RPMI8226 (cell line): ENCODE measurements at regions not wholly inside any gene's neighbourhood (a gene's known extent, or its start where the extent isn't known, plus 50 kb on each side); places are given as distances from the start of the nearest gene placed in this dataset.
"Not testable (repeated sequence)": the region's sequence is repeated elsewhere in the genome, so short reads cannot be mapped to it uniquely, and the experiment has no call there.

ENCODE experiments used
- DNase-seq: peaks from one replicate; pipeline ENCODE4 v3.0.0-alpha.2; 2015

DNA sequence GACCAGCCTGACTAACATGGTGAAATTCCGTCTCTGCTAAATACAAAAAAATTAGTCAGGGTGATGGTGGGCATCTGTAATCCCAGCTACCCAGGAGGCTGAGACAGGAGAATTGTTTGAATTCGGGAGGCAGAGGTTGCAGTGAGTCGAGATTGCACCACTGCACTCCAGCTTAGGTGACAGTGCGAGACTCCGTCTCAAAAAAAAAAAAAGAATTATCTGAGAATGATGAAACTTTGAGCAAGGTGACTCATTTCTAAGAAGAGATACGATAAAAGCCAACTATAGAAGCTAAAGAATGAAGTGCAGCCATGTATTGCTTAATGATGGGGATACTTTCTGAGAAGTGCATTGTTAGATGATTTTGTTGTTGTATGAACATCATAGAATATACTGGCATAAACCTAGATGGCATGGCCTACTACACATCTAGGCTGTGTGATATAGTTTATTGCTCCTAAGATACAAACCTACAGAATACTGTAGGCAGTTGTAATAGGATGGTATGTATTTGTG, 64.7 kb downstream of the SNRPE start:
- no peak for DNase-seq

DNA sequence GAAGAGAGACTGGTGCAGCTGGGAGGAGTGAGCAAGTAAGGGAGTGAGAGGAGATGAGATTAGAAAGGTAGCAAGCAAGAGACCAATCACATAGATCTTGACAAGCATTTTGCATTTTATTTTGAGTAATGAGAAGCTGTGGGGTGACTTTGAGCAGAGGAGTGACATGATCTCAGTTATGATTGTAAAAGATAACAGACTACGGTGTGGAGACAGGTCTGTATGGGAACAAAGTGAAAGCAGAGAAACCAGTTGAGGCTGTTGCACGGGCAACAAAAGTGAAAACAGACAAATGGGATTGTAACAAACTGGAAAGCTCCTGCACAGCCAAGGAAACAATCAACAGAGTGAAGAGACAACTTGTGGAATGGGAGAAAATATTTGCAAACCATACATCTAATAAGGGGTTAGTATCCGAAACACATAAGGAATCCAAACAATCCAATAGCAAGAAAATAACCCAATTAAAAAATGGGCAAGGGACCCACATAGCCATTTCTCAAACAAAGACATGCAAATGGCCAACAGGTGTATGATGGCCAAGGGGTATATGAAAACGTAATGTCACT, 68.4 kb downstream of the SNRPE start:
- no peak for DNase-seq

DNA sequence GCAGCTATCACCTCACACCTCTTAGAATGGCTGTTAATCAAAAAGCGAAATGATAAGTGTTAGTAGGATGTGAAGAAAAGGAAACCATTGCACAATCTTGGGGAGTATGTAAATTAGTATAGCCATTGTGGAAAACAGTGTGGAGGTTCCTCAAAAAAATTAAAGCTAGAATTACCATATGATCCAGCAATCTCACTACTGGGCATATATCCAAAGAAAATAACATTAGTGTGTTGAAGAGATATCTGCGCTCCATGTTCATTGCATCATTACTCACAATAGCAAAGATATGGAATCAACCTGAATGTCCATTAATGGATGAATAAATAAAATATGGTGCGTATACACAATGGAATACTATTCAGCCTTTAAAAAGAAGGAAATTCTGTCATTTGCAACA, 68.9 kb downstream of the SNRPE start:
- DNase-seq, result no peak

DNA sequence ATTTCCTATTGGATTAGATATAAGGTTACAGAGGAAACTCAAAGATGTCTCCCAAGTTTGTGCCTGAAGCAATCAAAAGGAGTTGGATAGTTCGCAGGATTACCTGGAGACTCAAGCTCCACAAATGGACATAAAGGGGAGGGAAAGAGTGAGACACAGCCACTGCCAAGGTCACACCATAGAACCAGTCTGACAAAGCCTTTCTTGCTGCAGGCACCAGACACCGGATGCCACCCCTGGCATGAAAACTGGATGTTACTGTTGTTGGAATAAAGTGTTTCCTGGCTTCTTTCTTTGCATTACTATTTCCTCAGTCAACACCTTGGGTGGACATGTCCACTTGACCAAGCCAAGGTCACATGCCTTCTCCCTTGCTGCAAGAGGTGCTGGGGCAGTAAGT, 70.6 kb downstream of the SNRPE start:
- DNase-seq, result no peak

DNA sequence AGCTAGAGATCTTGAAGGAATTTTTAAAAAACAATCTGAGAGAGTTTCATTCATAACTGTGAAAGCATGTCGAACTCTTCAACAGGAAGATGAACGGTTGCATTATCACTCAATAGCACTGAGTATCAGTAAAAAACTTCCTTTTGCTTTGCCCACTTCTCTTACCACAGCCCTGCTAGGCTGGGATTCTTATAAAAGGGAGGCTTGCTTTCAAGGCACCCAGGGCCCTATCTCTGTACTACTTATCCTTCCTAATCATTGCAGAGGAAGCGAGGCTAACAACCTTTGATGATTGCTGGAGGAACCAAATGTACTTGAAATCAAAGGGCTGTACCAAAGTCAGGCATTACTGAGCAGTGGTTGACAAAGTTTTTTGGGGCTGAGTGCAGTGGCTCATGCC, 71.2 kb downstream of the SNRPE start:
- no peak for DNase-seq

DNA sequence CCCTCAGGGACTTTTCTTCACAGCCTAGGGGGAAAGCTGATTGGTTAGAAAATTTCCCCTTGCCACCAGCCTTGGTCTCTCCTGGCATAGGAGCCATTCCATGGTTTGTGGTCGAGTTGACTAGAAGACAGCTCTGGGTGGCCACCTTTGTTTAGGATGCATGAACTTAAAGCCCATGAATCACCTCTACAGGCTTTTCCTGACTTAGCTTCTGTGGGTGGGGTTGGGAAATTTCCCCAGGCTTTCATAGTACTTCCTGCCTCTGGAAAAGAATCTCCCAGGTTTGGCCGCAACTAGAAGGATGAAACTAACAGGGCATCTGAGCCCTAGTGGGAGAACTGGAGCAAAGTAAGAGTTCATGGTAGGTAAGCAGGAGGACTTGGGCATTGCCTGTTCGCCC, 72.6 kb downstream of the SNRPE start:
- no peak for DNase-seq

DNA sequence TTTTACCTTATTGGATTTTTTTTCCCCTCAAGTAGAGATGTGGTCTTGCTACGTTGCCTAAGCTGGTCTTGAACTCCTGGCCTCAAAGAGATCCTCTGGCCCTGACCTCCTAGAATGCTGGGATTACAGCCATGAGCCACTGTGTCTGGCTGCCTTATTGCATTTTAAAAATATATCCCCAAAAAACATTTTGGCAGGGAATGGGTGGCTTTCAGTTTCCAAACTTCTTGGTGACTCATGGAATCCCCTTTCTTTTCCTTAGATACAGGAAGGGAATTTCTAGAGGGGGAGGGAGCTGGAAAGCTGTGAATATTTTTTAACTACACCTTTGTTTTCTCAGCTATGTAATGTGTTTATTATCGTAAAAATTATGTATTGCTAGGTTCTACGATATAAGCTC, 73.3 kb downstream of the SNRPE start:
- DNase-seq, result no peak

DNA sequence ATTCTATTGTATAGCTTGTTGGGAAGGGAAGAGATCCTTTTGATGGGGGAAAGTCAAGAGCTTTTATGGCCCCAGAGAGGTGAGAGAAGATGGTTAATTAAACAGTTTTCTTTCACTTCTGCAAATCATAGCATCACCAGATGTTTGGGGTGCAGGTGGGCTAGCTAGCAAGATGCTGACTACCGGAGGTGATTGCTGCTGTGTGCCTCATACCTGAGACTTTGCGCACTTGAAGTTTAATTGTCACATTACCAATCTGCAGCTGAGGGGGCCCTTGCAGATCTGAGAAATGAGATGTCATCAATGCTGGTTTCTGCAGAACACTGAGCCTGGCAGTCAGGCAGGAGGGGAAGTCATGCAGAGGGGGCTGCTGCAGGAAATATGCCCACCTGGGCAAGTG, 73.9 kb downstream of the SNRPE start:
- DNase-seq, result peak; percentile 79

DNA sequence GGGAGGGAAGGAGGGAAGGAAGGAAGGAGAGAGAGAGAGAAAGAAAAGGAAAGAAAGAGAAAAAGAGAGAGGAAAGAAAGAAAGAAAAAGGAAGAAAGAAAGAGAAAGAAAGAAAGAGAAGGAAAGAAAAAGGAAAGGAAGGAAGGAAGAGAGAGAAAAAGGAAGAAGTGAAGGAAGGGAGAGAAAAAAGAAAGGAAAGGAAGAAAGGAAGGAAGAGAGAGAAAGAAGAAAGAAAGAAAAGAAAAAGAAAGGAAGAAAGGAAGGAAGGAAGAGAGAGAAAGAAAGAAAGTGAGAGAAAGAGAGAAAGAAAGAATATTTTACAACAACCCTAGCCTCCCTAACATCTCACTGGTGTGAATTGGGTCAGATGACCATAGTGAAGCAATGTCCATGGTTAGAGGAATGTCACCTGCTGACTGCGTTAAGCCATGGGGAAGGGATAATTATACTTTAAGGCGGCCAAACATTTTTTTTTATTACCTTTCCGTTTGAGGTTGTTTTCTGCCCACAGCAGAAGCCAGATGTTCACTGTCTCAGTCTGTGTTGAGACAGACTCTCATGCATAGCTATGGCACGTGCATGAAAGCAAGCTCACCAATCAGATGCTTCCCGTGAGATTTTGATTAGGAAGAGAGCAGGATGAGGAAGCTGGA, 76.4 kb downstream of the SNRPE start:
- peak; percentile 58 for DNase-seq

DNA sequence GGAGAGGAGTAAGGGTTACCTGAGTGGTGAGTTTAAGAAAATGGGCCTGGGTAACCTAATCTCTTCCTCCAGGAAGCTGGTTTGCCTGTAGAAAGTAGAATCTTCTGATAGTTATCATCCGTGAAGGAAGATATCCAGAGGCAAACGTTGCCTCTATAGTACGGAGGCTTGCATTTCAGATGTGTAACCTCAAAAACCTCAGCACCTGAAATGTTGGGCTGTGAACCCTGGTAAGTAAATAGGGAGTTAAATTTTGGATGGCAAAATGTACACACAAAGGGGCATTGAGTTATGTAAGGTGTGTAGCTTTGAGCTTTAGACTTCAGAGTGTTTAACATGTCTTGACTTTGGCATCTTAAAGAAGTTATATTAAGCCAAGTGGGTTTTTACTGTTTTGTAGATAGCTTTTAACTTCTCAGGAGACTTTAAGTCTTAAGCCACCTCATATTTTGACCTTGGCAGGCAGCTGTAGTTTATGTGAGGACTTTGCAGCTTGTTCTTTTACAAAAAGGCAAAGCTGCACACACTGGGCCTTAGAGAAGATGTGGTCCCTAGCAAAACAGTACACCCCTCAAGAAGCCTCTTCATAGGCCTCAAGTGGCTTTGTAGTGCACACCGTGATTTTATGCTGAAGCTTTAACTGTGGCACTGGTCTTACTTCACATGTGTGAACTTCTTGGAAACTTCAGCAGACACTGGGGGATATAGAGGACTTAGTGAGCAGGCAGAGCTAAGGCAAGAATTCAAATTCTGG, 83.4 kb downstream of the SNRPE start:
- DNase-seq, result no peak

DNA sequence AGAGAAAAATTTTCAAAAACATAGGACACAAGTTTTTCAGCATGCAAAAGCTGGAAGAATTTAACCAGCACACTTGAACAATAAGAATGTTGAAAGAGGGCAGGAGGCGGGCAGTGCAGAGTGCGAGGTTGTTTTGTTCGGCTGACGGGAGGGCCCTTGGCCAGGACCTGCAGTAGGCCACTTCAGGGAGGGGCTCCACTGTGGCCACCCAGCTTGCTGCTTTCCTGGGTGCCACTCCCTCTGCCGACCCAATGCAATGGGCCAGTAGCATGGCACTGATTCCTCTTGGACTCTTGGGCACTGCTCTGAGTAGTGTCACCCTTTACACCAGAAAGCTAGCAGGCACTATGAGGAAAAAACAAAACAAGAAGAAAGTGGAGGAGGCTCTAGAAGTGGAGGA, 92.9 kb downstream of the SNRPE start:
- no peak for DNase-seq

DNA sequence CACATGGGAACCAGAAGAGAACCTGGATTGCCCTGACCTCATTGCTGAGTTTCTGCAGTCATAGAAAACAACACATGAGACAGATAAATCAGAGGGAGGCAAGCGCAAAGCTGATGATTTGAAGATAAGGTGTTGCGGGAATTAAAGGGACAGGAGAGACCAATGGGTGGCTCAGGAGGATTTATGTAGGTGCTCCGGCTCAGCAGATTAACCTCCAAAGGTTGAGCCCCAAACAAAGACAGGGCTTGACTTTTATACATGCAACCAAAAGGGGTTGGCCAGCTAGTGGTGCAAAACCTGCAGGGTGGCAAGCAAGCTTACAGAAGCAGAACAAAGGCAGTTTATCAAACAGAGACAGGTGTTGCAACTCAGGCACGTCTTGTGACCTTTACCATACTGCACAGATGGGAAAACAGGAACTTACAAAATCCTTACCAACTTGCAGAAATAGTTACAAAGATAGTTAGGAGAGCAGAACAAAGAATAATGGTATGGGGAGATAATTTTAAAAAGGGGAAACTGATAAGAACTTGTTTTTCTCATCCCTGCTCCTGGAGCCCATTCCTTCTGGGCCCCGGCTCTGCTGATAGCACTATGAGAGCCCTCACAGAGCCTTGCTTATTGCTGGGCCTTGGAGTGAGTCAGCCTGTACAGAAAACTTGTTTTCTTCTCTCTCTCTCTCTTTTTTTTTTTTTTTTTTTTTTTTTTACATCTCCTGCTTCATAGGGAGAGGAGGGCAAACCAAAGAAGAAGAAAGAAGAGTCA, 93.6 kb downstream of the SNRPE start:
- peak; percentile 59 for DNase-seq

DNA sequence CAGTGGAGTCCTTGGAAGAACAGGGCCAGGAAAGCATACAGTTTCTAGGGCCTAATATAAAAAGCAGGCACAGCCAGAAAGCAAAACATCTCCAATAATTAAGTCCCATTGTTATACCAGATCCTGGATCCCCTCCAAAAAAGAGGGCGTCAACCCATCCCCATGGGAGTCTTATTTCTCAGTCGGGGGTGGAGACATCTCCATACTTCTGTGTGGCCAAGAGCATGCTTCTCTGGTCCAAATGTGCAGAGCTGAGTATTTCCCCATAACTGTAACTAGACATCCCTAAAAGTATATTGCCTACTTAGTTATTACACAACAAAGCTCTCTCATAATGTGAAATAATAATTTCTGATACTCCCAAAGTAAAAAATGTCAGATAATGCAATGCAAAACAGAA, 104.2 kb upstream of the SOX13 start:
- no peak for DNase-seq

DNA sequence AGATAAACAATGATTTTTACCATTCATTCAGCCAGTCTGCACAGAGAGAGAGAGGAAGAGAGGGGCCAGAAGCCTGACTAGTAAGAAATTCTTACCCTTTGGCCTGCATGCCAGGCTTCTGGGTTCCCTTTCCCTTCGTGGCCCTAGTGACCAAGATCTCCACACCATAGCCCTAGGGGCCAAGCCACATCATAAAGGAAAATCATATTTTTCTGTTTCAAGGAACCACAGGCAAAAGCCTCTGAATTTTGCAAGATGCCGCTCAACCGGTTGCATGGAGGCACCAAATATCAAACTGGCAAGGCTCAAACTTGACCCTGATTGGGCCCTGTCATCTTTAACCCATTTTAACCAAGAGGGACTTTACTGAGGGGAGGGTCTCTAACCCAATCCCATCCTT, 103.1 kb upstream of the SOX13 start:
- DNase-seq, result no peak

DNA sequence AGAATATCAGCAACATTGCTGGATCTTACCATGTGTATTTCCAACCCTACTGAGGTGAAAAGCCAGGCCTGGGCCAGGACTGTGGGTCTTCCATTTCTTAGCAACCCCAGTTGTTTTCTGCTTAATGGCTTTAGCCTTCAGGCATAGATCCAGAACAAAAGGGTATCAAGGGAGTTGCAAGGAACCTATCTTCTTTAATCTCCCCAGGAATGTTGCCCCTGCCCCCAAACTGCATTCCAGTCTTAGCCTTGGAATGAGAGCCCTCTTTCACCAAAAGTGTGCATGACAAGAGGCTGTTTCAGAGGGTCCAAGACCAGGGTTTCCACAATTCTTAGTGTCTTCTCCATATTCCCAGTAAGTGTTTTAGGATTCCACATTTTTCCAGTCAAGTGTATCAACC, 87.9 kb upstream of the SOX13 start:
- DNase-seq, result no peak

DNA sequence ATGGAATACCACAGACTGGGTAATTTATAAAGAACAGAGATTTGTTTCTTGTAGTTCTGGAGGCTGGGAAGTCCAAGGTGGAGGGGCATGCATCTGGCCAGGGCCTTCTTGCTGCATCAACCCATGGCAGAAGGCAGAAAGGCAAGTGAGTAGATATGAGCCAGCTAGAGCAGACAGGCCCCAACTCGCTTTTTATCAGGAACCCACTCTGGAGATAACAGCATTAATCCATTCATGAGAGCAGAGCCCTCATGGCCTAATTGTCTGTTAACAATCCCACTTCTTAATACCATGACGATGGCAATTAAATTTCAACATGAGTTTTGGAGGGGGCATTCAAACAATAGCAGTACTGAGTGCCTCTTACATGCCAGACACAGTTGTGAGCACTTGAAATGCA, 87.2 kb upstream of the SOX13 start:
- DNase-seq, result no peak

DNA sequence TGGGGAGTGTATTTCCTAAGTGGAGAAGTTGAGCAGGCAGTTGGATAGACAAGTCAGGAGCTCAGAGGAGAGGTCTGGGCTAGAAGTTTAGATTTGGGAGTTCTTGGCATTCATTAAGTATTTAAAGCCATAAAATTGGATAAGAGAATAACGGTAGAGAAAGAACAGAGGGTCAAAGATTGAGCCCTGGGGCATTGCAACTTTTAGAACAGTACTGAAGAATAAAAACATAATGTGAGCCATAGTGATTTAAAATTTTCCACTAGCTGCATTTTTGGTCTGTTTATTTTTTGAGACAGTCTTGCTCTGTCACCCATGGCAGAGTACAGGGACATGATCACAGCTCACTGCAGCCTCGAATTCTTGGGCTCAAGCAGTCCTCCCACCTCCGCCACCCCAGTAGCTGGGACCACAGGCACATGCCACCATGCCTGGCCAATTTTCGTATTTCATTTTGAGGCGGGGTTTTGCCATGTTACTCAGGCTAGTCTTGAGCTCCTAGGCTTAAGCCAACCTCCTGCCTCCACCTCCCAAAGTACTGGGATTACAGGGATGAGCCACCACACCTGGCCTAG, 85.9 kb upstream of the SOX13 start:
- no peak for DNase-seq

DNA sequence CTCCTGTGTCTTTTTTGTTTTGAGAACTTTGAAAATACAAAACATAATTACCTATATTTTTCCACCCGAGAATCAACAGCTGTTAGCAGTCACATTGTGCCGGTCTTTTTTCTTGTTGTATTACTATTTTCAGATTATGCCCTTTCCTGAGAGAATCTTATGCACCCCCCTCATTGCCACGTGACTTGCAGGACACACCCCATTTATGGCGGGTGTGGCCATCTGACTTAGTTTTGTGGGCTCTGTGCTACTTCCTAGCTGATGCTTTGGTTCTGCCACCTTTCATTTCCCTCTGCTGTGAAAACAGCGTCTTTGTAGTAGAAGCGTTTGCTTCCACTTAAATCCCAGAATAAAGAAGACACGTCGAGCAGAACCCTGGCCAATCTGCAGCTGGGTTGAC, 82.8 kb upstream of the SOX13 start:
- peak; percentile 49 for DNase-seq

DNA sequence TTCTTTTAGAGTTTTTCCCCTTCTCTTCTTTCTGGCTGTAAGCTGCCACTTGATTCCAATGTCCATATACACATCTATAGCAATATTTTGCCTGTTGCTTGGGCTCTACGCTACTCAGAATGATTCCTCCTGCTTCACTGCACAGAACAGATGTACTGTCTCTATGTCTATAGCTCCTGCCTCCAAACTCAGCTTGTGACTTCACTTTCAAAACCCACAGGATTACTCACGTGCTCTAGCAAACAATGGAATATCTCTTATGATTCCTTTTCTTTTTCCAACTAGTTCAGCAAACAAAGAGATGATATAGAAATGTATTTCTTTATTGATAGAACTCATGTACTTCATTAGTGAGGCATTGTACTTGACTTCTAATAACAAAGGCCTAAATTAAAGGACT, 80.5 kb upstream of the SOX13 start:
- no peak for DNase-seq

DNA sequence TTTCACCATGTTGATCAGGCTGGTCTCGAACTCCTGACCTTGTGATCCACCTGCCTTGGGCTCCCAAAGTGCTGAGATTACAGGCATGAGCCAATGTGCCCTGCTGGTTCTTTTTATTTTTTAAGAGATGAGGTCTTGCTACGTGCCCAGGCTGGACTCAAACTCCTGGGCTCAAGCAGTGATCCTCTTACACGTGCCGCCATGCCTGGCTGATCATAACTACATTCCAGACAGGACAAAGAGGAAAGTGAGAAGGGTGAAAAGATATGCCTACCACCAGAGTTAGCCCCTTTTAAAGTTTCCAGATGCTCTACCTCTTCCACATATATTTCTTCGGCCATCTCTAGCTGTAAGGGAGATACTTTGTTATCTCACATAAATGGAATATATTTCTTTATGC, 79.7 kb upstream of the SOX13 start:
- no peak for DNase-seq

DNA sequence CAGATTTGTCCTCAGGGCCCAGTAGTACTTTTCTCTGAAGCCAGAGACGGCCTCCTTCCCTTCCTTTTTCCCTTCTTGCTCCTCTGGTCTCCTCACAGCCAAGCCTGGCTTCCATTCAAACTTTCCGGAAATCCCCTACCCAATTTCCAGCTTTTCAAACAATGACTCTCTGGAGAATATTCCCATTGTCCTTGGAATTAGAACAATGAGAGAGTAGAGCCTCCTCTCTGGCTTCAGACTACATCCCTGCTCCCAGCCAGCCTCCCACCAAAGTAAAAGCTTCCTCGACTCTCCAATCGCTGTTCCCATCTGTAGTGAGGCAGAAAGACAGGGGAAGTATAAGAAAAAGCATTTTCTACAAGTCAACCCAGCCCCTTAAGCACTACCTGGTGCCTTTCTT, 77.7 kb upstream of the SOX13 start:
- DNase-seq, result no peak

DNA sequence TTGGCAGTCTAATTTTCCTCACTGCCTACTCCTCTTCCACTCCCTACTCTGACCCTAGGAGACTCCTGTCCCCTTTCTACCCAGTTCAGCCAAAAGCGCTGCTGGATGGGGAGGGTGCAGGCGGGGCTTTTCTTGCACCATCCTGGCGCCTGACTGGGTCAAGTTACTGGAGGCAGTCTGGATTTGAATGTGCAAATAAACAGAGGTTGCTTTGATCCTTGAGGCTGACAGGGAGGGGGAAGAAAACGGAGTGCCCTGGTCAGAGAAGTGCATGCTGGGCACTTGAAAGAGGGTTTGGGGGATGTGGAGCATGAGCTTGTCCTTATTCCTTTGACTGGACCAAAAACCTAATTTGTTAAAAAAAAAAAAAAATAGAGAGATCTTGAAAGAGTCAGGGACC, 76.8 kb upstream of the SOX13 start:
- DNase-seq, result no peak

DNA sequence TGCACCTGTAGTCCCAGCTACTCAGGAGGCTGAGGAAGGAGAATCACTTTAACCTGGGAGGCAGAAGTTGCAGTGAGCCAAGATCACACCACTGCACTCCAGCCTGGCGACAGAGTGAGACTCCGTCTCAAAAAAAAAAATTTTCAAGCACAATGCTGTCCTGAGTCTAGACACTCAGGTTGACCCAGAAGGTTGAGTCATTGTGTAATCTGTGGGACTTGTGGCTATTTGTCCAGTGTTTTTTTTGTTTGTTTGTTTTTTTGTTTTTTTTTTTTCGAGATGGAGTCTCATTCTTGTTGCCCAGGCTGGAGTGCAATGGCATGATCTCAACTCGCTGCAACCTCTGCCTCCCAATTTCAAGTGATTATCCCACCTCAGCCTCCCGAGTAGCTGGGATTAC, 74.3 kb upstream of the SOX13 start:
- not testable (repeated sequence) for DNase-seq
